Hepatocyte (in vitro differentiated cells): ENCODE measurements at regions not wholly inside any gene's neighbourhood (a gene's known extent, or its start where the extent isn't known, plus 50 kb on each side); places are given as distances from the start of the nearest gene placed in this dataset.

Source experiments
- DNase-seq: peaks from one replicate; pipeline ENCODE4 v3.0.0-alpha.2; 2016; ENCODE audit warnings: low spot score
- H2AFZ ChIP-seq: fragments of 200-600 bp; sonication (generic); 2 replicates; pipeline ENCODE4 v1.6.0; 2016; ENCODE audit warnings: antibody characterized with exemption, mild to moderate bottlenecking
- H3K27ac ChIP-seq: fragments of 200-600 bp; sonication (generic); 2 replicates; pipeline ENCODE4 v1.5.1; 2016; ENCODE audit warnings: mild to moderate bottlenecking
- H3K27me3 ChIP-seq: fragments of 200-600 bp; sonication (generic); 2 replicates; pipeline ENCODE4 v1.6.1; 2016
- H3K36me3 ChIP-seq: fragments of 200-600 bp; sonication (generic); replicated peaks from 2 replicates; pipeline ENCODE4 v1.5.1; 2016; ENCODE audit warnings: low read depth; ENCODE audit not compliant: insufficient read depth
- H3K4me1 ChIP-seq: fragments of 200-600 bp; sonication (generic); 2 replicates; pipeline ENCODE4 v1.5.1; 2016; ENCODE audit warnings: mild to moderate bottlenecking, moderate library complexity; ENCODE audit not compliant: insufficient read depth
- H3K4me2 ChIP-seq: fragments of 200-600 bp; sonication (generic); 2 replicates; pipeline ENCODE4 v1.6.0; 2016
- H3K4me3 ChIP-seq: fragments of 200-600 bp; sonication (generic); 2 replicates; pipeline ENCODE4 v1.5.1; 2016; ENCODE audit warnings: mild to moderate bottlenecking
- H3K79me2 ChIP-seq: fragments of 200-600 bp; sonication (generic); 2 replicates; pipeline ENCODE4 v1.6.0; 2017; ENCODE audit warnings: mild to moderate bottlenecking
- H3K9me2 ChIP-seq: fragments of 200-600 bp; sonication (generic); replicated peaks from 2 replicates; pipeline ENCODE4 v1.6.0; 2017; ENCODE audit warnings: mild to moderate bottlenecking; ENCODE audit not compliant: insufficient read depth
- H3K9me3 ChIP-seq: fragments of 200-600 bp; sonication (generic); 2 replicates; pipeline ENCODE4 v1.5.1; 2016; ENCODE audit warnings: low read depth, mild to moderate bottlenecking
- H4K20me1 ChIP-seq: fragments of 200-600 bp; sonication (generic); 2 replicates; pipeline ENCODE4 v1.6.0; 2016; ENCODE audit warnings: mild to moderate bottlenecking; ENCODE audit not compliant: insufficient read depth, poor library complexity, severe bottlenecking
- CTCF ChIP-seq: fragments of 200-600 bp; sonication (generic); IDR thresholded peaks from 2 replicates; pipeline ENCODE4 v1.5.1; 2016; ENCODE audit warnings: antibody characterized with exemption, mild to moderate bottlenecking; ENCODE audit not compliant: poor library complexity
- EZH2 ChIP-seq: fragments of 200-600 bp; sonication (generic); IDR thresholded peaks from 2 replicates; pipeline ENCODE4 v1.6.1; 2016; ENCODE audit warnings: antibody characterized with exemption, mild to moderate bottlenecking, borderline replicate concordance
- EZH2phosphoT487 ChIP-seq: fragments of 200-600 bp; sonication (generic); IDR thresholded peaks from one replicate; pipeline ENCODE4 v1.6.1; 2018; ENCODE audit warnings: antibody characterized with exemption, mild to moderate bottlenecking, low read depth, moderate library complexity; ENCODE audit not compliant: unreplicated experiment, severe bottlenecking
- WGBS: methylation state at CpG from one replicate; pipeline ENCODE4 v1.1.6; 2016; ENCODE audit warnings: low lambda C conversion rate; ENCODE audit errors: missing lambda C conversion rate; 5-methylcytosine and 5-hydroxymethylcytosine counted together

- no peaks in the 10 kb centered on the region for H3K9me2 ChIP-seq
- peaks cover 4% of the 10 kb centered on the region for H3K27me3 ChIP-seq
- DNase-seq = no peak
- WGBS = 81% methylated on average over 13 of the region's 13 CpGs
- no peaks in the 10 kb centered on the region for H3K79me2 ChIP-seq
- TF ChIP-seq CTCF (no peak), EZH2 (no peak), EZH2phosphoT487 (no peak)
- no peak overlapping the region for H2AFZ ChIP-seq
- no peaks in the 10 kb centered on the region for H4K20me1 ChIP-seq
- no peaks in the 10 kb centered on the region for H3K9me3 ChIP-seq
- no peak overlapping the region for H3K4me3 ChIP-seq
- H3K4me1 ChIP-seq = peaks cover 6% of the 10 kb centered on the region
- H3K36me3 ChIP-seq = no peaks in the 10 kb centered on the region
- H3K4me2 ChIP-seq = no peak overlapping the region
- H3K27ac ChIP-seq = no peak overlapping the region
Observed at GRCh38 chr6:166754218-166755030, 127.4 kb upstream of the RPS6KA2 start.

GRCh38 chr6:166752928-166753721 lies 126.1 kb upstream of the RPS6KA2 start:
- Histone ChIP-seq H3K79me2 (no peaks in the 10 kb centered on the region), H3K27me3 (peaks cover 4% of the 10 kb centered on the region), H3K27ac (no peak overlapping the region), H3K4me1 (peaks cover 6% of the 10 kb centered on the region), H2AFZ (no peak overlapping the region), H3K4me3 (no peak overlapping the region), H3K9me3 (no peaks in the 10 kb centered on the region), H3K9me2 (no peaks in the 10 kb centered on the region), H4K20me1 (no peaks in the 10 kb centered on the region), H3K4me2 (no peak overlapping the region), H3K36me3 (no peaks in the 10 kb centered on the region)
- WGBS = 67% methylated on average over 6 of the region's 6 CpGs
- DNase-seq = no peak
- TF ChIP-seq CTCF (no peak), EZH2phosphoT487 (no peak), EZH2 (no peak)

GRCh38 chr6:166752097-166752496 lies 125.0 kb upstream of the RPS6KA2 start:
- WGBS = 92% methylated on average over 9 of the region's 9 CpGs
- Histone ChIP-seq H3K27ac (no peak overlapping the region), H3K27me3 (peaks cover 3% of the 10 kb centered on the region), H3K4me1 (peaks cover 1% of the 10 kb centered on the region), H3K9me3 (no peaks in the 10 kb centered on the region), H2AFZ (no peak overlapping the region), H3K4me3 (no peak overlapping the region), H3K9me2 (no peaks in the 10 kb centered on the region), H3K79me2 (no peaks in the 10 kb centered on the region), H3K4me2 (no peak overlapping the region), H4K20me1 (no peaks in the 10 kb centered on the region), H3K36me3 (no peaks in the 10 kb centered on the region)
- no peak for DNase-seq
- no peak for TF ChIP-seq CTCF
- TF ChIP-seq EZH2 = no peak
